Fibroblast of the aortic adventitia (primary cell): ENCODE measurements at regions not wholly inside any gene's neighbourhood (a gene's known extent, or its start where the extent isn't known, plus 50 kb on each side); places are given as distances from the start of the nearest gene placed in this dataset.
A peak's percentile ranks its signal among the peaks of the same experiment; 100 is the strongest.

Experiments used
- DNase-seq: peaks from one replicate; pipeline ENCODE4 v3.0.0-alpha.2; 2010; ENCODE audit warnings: low read depth
- H3K4me3 ChIP-seq: 2 replicates; pipeline ENCODE4 v1.5.1; 2011; ENCODE audit warnings: low read depth, mild to moderate bottlenecking, control low read depth, low read length, moderate library complexity
- CTCF ChIP-seq: IDR thresholded peaks from 2 replicates; pipeline ENCODE4 v1.5.1; 2011; ENCODE audit warnings: mild to moderate bottlenecking, low read length, control low read depth, inconsistent platforms; ENCODE audit not compliant: insufficient read depth

GRCh38 chr1:80882553-80882952, 918.2 kb upstream of the ADGRL2 start:
- peak; percentile 46 for DNase-seq
- TF ChIP-seq CTCF, result no peak
- H3K4me3 ChIP-seq, result no peak overlapping the region

GRCh38 chr1:80878343-80878742, 922.4 kb upstream of the ADGRL2 start:
- H3K4me3 ChIP-seq, result no peak overlapping the region
- TF ChIP-seq CTCF, result no peak
- no peak for DNase-seq

GRCh38 chr1:80876035-80876434, 924.7 kb upstream of the ADGRL2 start:
- no peak overlapping the region for H3K4me3 ChIP-seq
- no peak for DNase-seq
- TF ChIP-seq CTCF, result no peak

- H3K4me3 ChIP-seq, result no peak overlapping the region
- TF ChIP-seq CTCF, result no peak
- DNase-seq, result no peak
These were observed 931.4 kb upstream of the ADGRL2 start for GRCh38 chr1:80869299-80869698.

- TF ChIP-seq CTCF, result no peak
- no peak overlapping the region for H3K4me3 ChIP-seq
- no peak for DNase-seq
These were observed 952.8 kb upstream of the ADGRL2 start for GRCh38 chr1:80847904-80848303.

GRCh38 chr1:80846966-80847365, 953.8 kb upstream of the ADGRL2 start:
- no peak for DNase-seq
- H3K4me3 ChIP-seq, result no peak overlapping the region
- no peak for TF ChIP-seq CTCF

GRCh38 chr1:80842796-80843195, 957.9 kb upstream of the ADGRL2 start:
- no peak for TF ChIP-seq CTCF
- DNase-seq, result no peak
- no peak overlapping the region for H3K4me3 ChIP-seq
